ENCODE measurements at regions not wholly inside any gene's neighbourhood (a gene's known extent, or its start where the extent isn't known, plus 50 kb on each side); places are given as distances from the start of the nearest gene placed in this dataset.

DNA sequence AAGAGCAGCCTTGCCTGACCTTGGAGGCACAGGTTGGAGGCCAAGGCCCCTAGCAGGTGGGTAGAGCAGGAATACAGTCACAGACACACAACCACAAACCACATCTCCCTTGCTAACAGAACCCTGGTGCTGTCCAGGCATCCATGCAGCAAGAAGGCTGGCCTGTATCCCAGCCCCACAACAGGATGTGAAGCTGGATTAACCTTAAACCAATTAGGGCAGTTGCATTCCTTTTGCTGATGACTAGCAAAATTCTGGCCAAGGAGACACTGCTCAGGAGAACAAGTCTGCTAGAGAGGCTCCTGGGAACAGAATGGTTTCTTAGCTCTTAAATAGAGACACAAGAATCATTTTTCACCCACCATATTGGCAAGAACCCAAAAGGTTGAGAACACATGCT, 97.8 kb downstream of the C5orf15 start:
- TF ChIP-seq CEBPB (IDR thresholded peaks at IDR 0.05), result no peak
- TF ChIP-seq FOXM1 (IDR thresholded peaks at IDR 0.05; ENCODE audit: borderline replicate concordance, low read depth), result no peak
- TF ChIP-seq EP300 (IDR thresholded peaks at IDR 0.05; ENCODE audit: borderline replicate concordance), result no peak
- no peak for TF ChIP-seq YY1 (IDR thresholded peaks at IDR 0.05; ENCODE audit: low read depth)
- TF ChIP-seq RAD21 (IDR thresholded peaks at IDR 0.05; ENCODE audit: low read depth), result no peak
- TF ChIP-seq NFIC (IDR thresholded peaks at IDR 0.05), result no peak
- TF ChIP-seq CREB1 (IDR thresholded peaks at IDR 0.05; ENCODE audit: low read depth), result no peak
- TF ChIP-seq, protein P1, sequence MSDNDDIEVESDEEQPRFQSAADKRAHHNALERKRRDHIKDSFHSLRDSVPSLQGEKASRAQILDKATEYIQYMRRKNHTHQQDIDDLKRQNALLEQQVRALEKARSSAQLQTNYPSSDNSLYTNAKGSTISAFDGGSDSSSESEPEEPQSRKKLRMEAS (IDR thresholded peaks at IDR 0.05), result no peak
- TF ChIP-seq, protein P2, sequence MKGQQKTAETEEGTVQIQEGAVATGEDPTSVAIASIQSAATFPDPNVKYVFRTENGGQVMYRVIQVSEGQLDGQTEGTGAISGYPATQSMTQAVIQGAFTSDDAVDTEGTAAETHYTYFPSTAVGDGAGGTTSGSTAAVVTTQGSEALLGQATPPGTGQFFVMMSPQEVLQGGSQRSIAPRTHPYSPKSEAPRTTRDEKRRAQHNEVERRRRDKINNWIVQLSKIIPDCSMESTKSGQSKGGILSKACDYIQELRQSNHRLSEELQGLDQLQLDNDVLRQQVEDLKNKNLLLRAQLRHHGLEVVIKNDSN (IDR thresholded peaks at IDR 0.05), result no peak
- TF ChIP-seq, protein P3, sequence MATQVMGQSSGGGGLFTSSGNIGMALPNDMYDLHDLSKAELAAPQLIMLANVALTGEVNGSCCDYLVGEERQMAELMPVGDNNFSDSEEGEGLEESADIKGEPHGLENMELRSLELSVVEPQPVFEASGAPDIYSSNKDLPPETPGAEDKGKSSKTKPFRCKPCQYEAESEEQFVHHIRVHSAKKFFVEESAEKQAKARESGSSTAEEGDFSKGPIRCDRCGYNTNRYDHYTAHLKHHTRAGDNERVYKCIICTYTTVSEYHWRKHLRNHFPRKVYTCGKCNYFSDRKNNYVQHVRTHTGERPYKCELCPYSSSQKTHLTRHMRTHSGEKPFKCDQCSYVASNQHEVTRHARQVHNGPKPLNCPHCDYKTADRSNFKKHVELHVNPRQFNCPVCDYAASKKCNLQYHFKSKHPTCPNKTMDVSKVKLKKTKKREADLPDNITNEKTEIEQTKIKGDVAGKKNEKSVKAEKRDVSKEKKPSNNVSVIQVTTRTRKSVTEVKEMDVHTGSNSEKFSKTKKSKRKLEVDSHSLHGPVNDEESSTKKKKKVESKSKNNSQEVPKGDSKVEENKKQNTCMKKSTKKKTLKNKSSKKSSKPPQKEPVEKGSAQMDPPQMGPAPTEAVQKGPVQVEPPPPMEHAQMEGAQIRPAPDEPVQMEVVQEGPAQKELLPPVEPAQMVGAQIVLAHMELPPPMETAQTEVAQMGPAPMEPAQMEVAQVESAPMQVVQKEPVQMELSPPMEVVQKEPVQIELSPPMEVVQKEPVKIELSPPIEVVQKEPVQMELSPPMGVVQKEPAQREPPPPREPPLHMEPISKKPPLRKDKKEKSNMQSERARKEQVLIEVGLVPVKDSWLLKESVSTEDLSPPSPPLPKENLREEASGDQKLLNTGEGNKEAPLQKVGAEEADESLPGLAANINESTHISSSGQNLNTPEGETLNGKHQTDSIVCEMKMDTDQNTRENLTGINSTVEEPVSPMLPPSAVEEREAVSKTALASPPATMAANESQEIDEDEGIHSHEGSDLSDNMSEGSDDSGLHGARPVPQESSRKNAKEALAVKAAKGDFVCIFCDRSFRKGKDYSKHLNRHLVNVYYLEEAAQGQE (IDR thresholded peaks at IDR 0.05; ENCODE audit: low read depth), result no peak
